HG02981 (cell line): ENCODE measurements at regions not wholly inside any gene's neighbourhood (a gene's known extent, or its start where the extent isn't known, plus 50 kb on each side); places are given as distances from the start of the nearest gene placed in this dataset.
"Not testable (repeated sequence)": the region's sequence is repeated elsewhere in the genome, so short reads cannot be mapped to it uniquely, and the experiment has no call there.

ENCODE experiments used
- ATAC-seq: cut with Tn5 transposase; IDR thresholded peaks from one replicate; pipeline ENCODE4 v1.9.1; 2021; ENCODE audit warnings: mild to moderate bottlenecking, moderate library complexity; ENCODE audit not compliant: unreplicated experiment

DNA sequence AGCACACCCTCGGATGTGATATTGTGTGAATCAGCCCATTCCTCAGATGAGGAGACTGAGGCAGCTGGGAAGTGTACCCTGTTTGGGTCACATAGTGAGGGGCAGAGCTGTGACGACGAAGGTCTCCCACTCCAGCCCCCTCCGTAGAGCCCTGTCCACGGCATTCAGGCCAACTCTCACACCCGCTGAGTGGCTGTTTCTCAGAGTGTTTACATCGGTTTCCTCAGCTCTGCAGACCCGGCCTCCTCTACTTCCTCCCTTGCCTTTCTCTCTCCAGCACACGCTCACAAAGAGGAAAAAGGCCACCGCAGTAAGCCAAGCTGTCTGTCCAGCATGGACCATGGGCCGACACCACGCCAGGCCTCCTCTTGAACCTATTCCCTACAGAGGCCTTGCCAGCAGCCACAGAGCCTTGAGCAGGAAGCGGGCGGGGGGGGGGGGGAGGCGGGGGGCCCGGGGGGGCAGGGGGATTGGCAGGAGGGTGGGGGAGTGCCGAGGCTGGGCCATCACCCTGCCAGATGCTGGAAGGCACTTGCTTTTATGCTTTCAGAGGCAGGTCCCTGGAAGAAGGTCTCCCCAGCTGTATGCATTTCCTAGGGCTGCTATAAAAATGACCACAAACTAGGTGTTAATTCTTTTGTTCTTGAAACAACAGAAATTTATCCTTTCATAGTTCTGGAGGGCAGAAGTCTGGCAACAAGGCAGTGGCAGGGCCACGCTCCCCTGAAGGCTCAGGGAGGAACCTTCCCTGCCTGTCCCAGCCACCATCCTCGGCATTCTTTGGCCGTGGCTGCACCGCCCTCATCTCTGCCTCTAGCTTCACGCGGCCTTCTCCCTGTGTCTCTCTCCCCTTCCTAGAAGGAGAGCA, 178.4 kb downstream of the PSMG1 start:
- no peak for ATAC-seq

DNA sequence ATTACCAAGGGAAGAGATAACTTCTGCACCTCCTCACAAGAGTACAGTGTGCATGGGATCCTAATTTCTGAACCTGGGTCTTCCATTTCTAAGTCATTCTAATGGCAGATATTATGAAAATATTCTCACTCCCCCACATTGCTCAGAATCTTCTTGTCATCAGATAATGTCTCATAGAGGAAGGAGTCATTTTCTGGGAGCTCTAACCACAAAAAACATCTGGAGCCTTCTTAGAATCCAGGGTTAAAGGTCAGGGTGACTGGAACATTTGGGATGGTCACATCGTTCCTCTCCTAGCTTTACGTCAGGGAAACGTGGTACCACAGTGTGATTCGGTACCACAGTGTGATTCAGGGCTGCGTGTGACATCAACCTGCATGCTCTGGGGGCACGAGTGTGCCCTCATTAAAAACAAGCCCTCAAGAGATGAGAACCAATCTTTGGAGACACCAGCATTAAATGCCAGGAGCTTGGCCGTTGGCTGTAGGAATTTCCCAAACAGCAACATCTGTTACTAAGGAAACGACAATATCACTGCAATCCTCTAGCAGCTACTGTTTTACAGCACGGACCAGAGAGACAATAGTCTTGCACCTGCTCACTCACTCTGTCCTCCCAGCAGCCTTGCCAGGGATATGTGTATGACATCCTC, 179.1 kb downstream of the PSMG1 start:
- no peak for ATAC-seq

DNA sequence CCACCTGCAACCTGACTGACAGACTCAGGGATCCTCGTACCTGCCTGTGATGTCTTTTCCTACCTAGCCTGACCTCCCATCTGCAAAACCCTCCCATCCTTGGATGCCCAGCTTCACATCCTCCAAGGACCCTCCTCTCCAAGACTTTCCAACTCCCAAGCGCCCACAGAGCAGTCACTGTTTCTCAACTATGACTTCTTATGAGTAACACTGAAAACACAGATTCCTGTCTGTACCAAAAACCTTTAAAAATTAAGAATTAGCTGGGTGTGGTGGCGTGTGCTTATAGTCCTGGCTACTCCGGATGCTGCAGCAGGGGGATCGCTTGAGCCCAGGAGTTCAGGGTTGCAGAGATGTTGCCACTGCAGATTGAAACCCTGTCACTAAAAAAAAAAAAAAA, 181.9 kb downstream of the PSMG1 start:
- no peak for ATAC-seq

DNA sequence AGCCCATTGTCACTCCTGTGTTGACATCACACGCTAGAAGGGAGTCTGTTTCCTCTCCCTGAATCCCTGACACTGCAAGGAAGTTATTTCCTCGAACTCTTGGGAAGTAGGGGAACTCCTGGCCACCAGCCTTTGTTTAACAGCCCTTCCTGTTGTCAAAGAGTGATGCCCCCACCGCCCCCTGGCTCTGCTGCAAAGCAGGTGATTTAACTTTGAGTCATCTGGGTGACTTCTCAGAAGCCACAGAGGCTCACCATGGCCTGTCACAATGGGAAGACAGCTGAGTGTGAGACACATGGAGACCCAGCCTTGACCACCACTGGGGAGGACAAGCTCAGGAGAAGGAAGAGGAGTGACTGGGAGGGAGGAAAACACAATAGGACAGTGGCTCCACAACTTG, 182.8 kb downstream of the PSMG1 start:
- no peak for ATAC-seq

DNA sequence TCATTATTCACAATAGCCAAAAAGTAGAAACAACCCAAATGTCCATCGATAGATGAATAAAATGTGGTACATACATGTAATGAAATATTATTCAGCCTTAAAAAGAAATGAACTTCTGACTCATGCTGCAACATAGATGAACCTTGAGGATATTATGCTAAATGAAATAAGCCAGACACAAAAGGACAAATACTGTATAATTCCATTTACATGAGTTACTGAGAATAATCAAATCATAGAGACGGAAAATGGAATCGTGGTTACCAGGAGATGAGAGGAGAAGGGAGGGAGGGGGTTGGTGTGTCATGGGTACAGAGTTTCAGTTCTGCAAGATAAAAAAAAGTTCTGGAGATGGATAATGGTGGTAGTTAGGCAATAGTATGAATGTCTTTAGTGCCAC, 184.1 kb downstream of the PSMG1 start:
- no peak for ATAC-seq

- ATAC-seq = not testable (repeated sequence)
Measured at GRCh38 chr21:38998281-38998680, 185.0 kb downstream of the PSMG1 start.

GRCh38 chr21:38997843-38998175, 185.4 kb downstream of the PSMG1 start:
- ATAC-seq = not testable (repeated sequence)

- ATAC-seq = no peak
Measured at GRCh38 chr21:38997051-38997842, 186.0 kb downstream of the PSMG1 start.

DNA sequence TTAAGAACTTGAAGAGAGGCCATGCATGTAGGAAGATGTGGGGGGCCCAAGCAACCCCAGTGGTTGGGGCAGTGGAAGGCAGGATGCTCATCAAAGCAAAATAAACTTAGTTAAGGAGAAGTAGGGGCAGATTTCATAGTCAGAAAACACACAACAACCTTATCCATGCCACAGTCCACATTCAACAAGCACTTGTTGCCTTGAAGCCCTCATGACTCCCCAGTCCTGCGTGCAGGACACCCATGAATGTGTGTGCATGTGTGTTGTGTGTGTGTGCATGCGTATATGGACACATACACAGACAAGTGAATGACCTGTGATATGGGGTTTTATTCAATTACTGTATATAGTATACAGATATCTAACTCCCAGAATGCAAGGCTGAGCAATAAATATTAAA, 186.9 kb downstream of the PSMG1 start:
- ATAC-seq = no peak

GRCh38 chr21:38995731-38996130, 187.5 kb downstream of the PSMG1 start:
- ATAC-seq = no peak

DNA sequence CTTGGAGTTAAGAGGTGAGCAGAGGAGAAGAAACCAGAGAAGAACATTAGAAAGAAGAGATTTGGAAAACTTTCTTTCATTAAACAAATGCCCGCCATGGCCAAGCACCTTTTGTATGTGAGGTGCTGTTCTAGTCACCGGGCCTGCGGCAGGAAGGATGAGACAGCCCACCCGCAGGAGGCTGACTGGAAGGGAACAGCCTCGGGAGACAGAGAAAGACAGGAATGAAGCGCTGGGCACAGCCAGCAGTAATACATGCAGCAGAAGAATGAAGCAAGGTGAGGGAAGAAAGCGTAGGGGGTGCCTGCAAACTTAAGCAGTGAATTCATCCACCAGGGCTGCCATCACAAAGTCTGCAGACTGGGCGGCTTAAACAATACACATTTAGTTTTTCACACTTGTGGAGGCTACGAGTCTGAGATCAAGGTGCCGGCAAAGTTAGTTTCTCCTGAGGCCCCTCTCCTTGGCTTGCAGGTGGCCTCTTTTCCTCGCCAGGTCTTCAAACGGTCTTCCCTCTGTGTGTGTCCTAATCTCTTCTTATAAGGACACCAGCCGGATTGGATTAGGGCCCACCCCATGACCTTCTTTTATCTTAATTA, 188.1 kb downstream of the PSMG1 start:
- no peak for ATAC-seq

GRCh38 chr21:38994042-38994441, 188.3 kb downstream of the ETS2 start:
- no peak for ATAC-seq

DNA sequence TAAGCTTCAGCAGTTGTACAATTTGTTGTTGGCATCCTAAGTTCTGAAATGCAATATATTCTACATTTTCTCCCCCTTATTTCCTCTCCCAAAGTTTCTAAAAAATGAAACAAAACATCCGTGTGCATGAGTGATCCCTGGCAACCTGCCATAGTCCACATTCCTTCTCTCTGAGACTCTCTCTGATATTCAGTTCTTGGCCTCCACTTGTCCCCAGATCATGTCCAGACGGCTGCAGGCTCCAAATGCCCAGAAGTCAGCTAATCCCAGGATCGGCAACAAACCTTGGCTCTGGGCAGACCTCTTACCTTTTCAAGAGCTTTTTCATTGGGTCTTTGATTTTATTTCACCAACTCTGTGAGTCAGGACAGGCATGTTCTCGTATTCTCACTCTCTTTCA, 187.8 kb downstream of the ETS2 start:
- no peak for ATAC-seq

- no peak for ATAC-seq
Measured at GRCh38 chr21:38992737-38993136, 187.0 kb downstream of the ETS2 start.

DNA sequence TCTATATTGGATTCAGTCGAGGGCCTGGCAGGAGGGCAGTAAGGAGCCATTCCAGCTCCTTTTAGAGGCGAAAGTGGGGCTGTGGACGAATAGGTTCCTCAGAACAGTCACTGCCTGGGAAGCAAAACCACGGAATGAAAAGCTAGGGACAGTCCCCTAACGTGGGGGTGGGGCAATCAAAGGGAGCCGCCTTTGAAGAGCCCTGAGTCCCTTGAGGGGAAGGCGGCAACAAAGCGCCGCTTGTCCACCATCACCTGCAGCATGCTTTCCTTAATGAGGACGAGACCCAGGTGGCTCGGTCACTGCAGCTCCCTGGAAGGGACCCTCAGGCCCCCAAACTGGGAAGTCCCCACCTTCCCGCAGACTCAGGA, 184.7 kb downstream of the ETS2 start:
- no peak for ATAC-seq

DNA sequence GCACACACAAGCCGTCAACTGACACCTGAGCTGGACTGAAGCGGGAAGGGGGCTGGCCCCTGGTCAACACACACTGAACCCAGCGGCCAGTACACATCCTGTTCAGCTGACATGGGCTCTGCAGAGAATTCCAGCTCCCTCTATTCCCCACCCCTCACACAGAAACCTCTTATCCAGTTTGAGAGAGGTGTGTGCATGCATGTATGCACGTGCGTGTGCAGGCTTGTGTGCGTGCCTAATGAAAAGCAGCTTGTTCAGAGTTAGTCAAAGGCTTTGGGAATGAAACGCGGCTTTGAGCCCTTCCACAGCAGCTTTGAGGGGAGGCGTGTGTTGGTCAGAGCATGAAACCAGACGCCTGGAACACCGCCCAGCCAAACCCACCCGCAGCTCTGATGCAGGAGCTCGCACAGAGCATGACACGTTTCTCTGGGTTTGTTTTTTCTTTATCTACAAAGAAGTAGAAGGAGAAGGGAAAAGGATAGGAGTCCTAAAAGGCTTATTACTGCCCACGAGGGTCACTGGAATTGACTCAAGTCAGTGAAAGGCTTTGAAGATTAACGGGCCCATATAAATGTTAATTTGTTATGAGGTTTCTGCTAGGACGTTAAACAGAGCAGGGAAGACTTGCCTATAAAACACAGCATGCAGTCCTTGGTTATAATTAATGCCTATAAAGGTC, 184.2 kb downstream of the ETS2 start:
- ATAC-seq = no peak

DNA sequence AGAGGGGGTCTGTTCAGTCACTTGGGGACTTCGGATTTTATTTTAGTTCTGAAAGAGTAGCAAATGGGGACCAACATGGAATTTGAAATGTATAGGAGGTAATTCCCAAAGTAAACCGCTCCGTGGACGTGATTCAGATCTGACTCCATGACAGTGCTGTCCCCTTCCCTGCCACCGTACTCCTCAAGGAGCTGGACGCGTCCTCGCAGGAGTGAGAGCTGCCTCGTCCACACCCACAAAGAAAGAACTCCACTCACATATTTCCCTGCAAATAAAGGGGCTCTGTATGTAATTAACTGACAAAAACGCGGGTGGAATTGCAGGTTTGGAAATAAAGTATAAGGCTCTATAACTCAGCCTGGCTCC, 183.6 kb downstream of the ETS2 start:
- no peak for ATAC-seq

DNA sequence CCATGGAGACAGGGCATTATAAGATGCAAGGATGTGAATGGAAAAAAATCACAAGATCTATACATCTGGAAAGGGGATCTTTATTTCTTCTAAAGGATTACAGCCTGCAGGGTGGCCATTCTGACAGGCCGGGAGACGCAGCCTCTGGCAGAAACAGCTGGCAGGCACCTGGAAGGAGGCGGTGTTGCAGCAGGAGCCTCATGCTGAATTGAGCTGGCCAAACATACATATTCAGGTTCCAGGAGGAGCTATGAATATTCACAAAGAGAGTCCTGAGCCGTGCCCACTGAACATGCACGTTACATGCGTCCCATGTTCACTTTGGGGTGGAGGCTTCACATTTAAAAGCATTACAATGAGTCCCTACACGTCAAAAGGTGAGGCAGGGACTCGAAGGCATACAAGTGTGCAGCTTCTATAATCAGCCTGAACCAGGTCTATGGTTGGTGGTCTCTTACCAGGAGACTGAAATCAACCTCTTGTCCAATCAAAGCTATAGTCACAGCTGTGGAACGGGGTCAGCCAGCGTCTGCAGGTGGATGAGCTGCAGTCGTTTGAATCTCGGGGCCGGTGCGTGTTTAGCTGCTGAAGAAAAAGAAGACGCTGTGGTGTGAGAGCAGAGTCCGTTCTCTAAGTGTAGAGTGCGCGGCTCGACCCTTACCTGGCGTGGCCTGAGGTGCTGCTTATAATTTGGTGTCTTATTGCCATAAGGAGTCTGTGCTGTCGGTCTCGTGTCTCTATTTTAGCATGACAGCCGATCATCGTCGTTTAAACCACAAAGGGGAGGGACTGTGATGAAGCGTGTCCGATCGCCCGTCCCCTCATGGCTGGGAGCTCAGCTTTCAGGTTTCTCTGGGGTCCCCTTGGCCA, 183.0 kb downstream of the ETS2 start:
- no peak for ATAC-seq

DNA sequence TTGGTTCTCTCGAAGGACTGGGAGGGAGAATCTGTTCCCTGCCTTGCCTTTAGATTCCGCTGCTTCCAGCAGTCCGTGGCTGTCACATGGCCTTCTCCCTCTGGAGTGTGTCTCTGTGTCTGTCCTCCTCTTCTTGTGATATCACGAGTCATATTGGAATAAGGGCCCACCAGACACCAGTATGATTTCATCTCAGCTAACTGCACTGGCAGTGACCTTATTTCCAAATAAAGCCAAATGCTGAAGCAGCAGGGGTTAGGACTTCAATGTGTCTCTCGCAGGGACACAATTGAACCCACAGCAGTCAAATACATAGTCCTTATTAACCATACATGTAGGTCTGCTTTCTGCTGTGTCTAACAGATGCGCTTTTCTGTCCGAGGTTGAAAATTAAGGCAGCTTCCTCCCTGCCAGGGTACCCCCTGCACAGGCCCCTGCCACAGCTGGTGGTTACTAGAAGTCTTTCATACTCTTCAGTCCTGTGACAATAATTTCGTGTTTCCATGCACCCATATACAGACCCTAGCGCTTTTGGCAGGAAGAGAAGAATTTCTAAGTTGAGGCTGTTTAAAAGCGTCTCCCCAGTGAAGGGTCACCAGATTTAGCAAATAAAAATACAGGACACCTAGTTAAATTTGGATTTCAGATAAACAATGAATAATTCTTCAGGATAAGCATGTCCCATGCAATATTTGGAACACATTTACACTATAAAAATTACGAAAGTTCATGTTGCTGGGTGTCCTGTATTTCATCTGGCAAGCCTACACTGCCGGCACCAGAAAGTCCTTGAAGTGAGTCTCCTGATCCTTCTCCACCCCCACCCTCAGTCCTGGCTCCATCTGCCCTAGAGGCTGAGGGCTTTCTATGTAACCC, 182.1 kb downstream of the ETS2 start:
- ATAC-seq = no peak
